NT2/D1 (cell line): ENCODE measurements at regions not wholly inside any gene's neighbourhood (a gene's known extent, or its start where the extent isn't known, plus 50 kb on each side); places are given as distances from the start of the nearest gene placed in this dataset.
A peak's percentile ranks its signal among the peaks of the same experiment; 100 is the strongest.

ENCODE experiments used
- DNase-seq: peaks from one replicate; pipeline ENCODE4 v3.0.0-alpha.2; 2011; ENCODE audit warnings: low read depth, low spot score
- H3K27me3 ChIP-seq: 2 replicates; pipeline ENCODE4 v1.6.0; 2011; ENCODE audit warnings: mild to moderate bottlenecking; ENCODE audit not compliant: insufficient read length, insufficient read depth
- H3K36me3 ChIP-seq: 2 replicates; pipeline ENCODE4 v1.6.1; 2011; ENCODE audit warnings: mild to moderate bottlenecking, low read length, mixed read lengths; ENCODE audit not compliant: insufficient read depth, insufficient read length
- H3K4me1 ChIP-seq: 2 replicates; pipeline ENCODE4 v1.5.1; 2011; ENCODE audit not compliant: insufficient read depth, insufficient read length
- H3K4me3 ChIP-seq: 2 replicates; pipeline ENCODE4 v1.5.1; 2011; ENCODE audit warnings: low read depth; ENCODE audit not compliant: insufficient read length
- H3K9ac ChIP-seq: 2 replicates; pipeline ENCODE4 v1.6.0; 2011; ENCODE audit warnings: low read depth; ENCODE audit not compliant: insufficient read length
- H3K9me3 ChIP-seq: 2 replicates; pipeline ENCODE4 v1.5.1; 2011; ENCODE audit warnings: mild to moderate bottlenecking, low read length; ENCODE audit not compliant: insufficient read depth
- SUZ12 ChIP-seq: IDR thresholded peaks from 2 replicates; pipeline ENCODE4 v1.6.1; 2011; ENCODE audit not compliant: insufficient read length, insufficient read depth; ENCODE audit errors: extremely low read depth
- YY1 ChIP-seq: IDR thresholded peaks from 2 replicates; pipeline ENCODE4 v1.6.1; 2011; ENCODE audit not compliant: insufficient read length, insufficient read depth
- ZNF274 ChIP-seq: IDR thresholded peaks from 2 replicates; pipeline ENCODE4 v1.6.1; 2011; ENCODE audit warnings: mild to moderate bottlenecking, low read depth, low read length

DNA sequence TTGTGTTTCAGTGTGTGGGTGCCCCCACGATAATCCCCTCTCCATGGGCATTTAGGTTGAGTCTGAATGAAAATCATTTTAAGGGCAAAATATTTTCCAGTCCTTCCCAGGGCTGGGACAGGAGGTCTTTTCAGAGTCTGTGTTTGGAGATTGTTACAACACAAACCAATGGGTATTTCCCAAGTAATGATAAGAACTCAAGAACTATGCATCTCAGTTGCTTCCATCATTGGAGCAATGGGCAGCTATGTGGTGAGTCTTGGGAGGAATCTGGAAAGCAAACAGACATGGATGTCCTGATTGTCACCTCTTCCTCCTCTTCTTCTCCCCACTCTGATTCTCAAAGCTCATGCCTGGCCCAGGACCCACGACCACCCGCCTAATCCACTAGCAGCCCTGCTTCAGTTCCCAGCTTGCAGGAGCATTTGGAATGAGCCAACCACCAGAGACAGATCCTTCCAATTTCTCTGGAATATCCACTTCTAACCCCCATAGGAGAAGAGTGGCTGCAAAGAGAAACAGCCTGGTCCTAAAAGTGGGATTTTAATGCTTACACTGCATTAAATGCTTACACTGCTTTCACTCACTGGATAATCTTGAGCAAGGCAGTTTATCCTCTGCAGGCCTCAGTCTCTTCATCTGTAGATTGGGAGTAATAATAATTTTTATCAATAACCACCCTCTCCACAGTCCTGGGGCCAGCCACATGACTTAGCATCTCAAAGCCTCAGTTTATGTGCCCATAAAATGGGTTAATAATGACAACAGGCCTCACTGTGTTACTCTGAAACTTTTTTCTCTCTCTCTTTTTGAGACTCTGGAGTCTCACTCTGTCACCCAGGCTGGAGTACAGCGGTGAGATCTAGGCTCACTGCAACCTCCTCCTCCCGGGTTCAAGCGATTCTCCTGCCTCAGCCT lies 404.3 kb downstream of the MN1 start:
- H3K4me1 ChIP-seq, result no peaks in the 10 kb centered on the region
- no peaks in the 10 kb centered on the region for H3K27me3 ChIP-seq
- TF ChIP-seq YY1, result no peak
- TF ChIP-seq ZNF274, result no peak
- no peak for TF ChIP-seq SUZ12
- H3K9ac ChIP-seq, result no peak overlapping the region
- H3K9me3 ChIP-seq, result no peaks in the 10 kb centered on the region
- no peak for DNase-seq
- no peaks in the 10 kb centered on the region for H3K36me3 ChIP-seq
- no peak overlapping the region for H3K4me3 ChIP-seq

DNA sequence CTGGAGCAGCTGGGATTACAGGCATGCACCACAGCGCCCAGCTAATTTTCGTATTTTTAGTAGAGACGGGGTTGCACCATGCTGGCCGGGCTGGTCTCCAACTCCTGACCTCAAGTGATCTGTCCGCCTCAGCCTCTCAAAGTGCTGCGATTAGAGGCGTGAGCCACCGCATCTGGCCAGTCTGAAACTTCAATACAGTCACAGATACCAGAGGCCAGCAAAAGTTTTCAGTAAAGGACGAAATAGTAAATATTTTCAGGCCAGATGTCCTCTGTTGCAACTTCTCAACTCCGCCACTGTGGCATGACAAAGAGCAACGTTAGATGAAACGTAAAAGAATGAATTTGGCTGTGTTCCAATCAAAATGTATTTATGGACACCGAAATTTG lies 403.6 kb downstream of the MN1 start:
- H3K4me1 ChIP-seq, result no peaks in the 10 kb centered on the region
- H3K9ac ChIP-seq, result no peak overlapping the region
- DNase-seq, result no peak
- no peak overlapping the region for H3K4me3 ChIP-seq
- no peaks in the 10 kb centered on the region for H3K36me3 ChIP-seq
- no peaks in the 10 kb centered on the region for H3K27me3 ChIP-seq
- TF ChIP-seq SUZ12 (no peak), YY1 (no peak), ZNF274 (no peak)
- H3K9me3 ChIP-seq, result no peaks in the 10 kb centered on the region

DNA sequence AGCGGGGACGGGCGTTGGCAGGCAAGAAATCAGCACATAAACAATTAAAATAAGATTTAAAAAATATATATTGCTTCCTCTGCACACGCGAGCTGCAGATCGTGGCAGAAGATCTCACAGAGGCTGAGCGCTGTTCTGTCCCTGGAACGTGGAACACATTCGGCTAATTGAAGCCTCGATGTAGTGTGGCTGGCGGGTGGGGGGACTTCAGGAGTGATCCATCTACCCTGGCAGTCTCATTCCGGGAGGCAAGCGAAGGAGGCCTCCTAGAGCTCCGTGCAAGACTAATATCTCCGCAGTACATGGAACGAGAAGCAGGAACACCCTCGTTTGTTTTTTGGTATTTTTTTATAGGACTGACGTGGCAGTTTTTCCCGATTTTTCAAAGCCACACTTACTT lies 402.4 kb downstream of the MN1 start:
- Histone ChIP-seq H3K27me3 (no peaks in the 10 kb centered on the region), H3K36me3 (no peaks in the 10 kb centered on the region), H3K9me3 (no peaks in the 10 kb centered on the region), H3K9ac (no peak overlapping the region), H3K4me1 (no peaks in the 10 kb centered on the region), H3K4me3 (no peak overlapping the region)
- DNase-seq, result no peak
- TF ChIP-seq YY1 (no peak), SUZ12 (no peak), ZNF274 (no peak)

DNA sequence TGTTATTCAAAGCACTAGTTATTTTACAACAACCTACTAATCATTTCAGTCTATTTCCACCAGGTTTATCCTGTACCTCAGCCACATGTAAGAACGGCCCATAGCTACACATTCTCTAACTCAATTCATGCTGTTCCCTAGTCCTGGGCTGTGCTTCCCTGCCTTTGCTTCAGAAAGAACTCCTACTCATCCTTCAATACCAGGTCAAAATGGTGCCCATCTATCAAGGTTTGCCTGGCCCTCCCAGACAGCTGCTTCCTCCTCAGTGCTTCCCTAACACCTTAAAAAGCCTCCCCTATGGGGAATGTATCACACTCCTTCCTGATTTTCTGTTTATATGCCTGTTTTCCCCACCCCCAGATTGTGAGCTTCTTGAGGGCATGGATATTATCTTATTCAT lies 400.7 kb downstream of the MN1 start:
- TF ChIP-seq YY1 (no peak), ZNF274 (no peak)
- no peak overlapping the region for H3K4me3 ChIP-seq
- no peak overlapping the region for H3K9ac ChIP-seq
- no peaks in the 10 kb centered on the region for H3K9me3 ChIP-seq
- H3K36me3 ChIP-seq, result no peaks in the 10 kb centered on the region
- H3K4me1 ChIP-seq, result no peaks in the 10 kb centered on the region
- DNase-seq, result no peak
- no peaks in the 10 kb centered on the region for H3K27me3 ChIP-seq

DNA sequence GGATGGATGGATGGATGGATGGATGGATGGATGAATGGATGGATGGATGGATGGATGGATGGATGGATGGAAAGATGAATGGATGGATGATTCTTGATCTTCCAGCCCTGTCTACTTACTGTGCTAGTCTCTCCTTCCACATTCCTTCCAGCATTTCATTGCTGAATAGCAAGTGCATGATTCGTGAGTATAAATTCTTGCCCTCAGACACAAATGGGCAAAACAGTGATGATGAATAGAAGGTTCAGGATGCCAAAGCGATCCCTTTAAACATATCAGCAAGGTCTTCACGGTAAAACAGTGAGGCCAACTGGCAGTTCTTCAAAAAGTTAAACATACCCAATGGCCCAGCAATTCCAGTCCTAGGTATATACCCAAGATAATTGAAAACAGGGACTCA lies 400.2 kb downstream of the MN1 start:
- no peaks in the 10 kb centered on the region for H3K27me3 ChIP-seq
- no peaks in the 10 kb centered on the region for H3K36me3 ChIP-seq
- H3K9me3 ChIP-seq, result no peaks in the 10 kb centered on the region
- DNase-seq, result no peak
- no peak for TF ChIP-seq SUZ12
- TF ChIP-seq YY1, result no peak
- TF ChIP-seq ZNF274, result no peak
- H3K4me3 ChIP-seq, result no peak overlapping the region
- H3K4me1 ChIP-seq, result no peaks in the 10 kb centered on the region
- H3K9ac ChIP-seq, result no peak overlapping the region

DNA sequence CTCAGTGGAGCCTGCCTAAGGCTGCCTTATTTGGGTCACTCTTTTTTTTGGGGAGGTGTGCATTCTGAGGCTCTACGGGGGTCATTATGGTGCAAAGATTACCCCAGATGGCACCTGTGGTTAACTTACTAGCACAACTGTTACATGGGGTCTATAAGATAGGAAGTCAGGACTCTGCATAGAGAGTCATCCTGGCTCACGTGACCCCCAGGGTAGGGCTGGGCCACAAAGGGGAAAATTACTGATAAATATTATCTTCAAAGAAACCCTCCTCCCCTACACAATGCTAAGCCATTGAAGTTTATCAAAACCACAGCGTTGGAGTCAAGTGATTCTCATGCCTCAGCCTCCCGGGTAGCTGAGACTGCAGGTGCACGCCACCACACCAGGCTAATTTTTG lies 397.1 kb downstream of the MN1 start:
- no peak overlapping the region for H3K9ac ChIP-seq
- no peaks in the 10 kb centered on the region for H3K36me3 ChIP-seq
- no peak for TF ChIP-seq ZNF274
- TF ChIP-seq SUZ12, result no peak
- TF ChIP-seq YY1, result no peak
- H3K4me3 ChIP-seq, result no peak overlapping the region
- H3K9me3 ChIP-seq, result no peaks in the 10 kb centered on the region
- no peak for DNase-seq
- peaks cover 6% of the 10 kb centered on the region for H3K4me1 ChIP-seq
- H3K27me3 ChIP-seq, result no peaks in the 10 kb centered on the region

DNA sequence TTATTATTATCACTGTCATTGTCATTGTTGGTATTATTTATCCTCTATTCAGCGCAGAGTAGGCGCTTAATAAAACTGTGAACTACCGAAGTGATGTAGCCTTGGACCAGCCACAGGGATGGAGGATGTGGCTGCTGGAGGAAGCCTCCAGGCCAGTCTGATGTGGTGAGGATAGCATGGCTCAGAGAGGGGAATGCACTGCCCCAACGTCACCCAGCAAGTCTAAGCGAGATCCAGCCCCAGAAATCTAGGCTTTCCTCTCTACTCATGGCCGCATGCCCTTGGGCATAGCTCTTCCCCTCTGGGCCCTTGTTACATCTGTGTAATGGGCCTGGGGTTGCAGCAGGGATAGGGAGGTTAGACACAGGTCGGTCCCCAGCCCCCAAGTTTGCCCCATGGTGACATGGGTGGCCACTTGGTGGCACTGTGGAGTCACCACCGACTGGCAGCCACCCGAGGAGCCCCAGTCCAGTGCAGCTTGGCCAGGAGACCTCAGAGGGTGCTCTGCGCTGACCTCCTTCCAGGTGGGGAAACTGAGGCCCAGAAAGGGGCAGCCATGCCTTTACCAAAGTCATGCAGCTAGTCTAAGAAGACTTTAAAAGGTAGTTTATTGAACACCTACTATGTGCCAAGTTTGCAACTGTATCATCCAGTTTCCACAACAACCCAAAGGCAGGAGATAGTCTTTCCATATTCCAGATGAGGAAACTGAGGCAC lies 395.7 kb downstream of the MN1 start:
- Histone ChIP-seq H3K27me3 (no peaks in the 10 kb centered on the region), H3K9me3 (no peaks in the 10 kb centered on the region), H3K4me1 (peaks cover 8% of the 10 kb centered on the region), H3K9ac (no peak overlapping the region), H3K36me3 (no peaks in the 10 kb centered on the region), H3K4me3 (no peak overlapping the region)
- peak; percentile 33 for DNase-seq
- no peak for TF ChIP-seq SUZ12
- TF ChIP-seq YY1, result no peak
- TF ChIP-seq ZNF274, result no peak
